Activated T-helper 2 cell treated with anti-CD3 and anti-CD28 coated beads, Interferon-gamma antibody, Interleukin-2, Interleukin-4, amounts not matched to agents 10 μg/mL and 5 μg/mL and 100 μg/mL, durations not matched to agents 14 hours and 24 hours and 36 hours (primary cell): ENCODE measurements at regions not wholly inside any gene's neighbourhood (a gene's known extent, or its start where the extent isn't known, plus 50 kb on each side); places are given as distances from the start of the nearest gene placed in this dataset.

Source experiments
- DNase-seq: peaks from one replicate; pipeline ENCODE4 v3.0.0; 2021; ENCODE audit warnings: low spot score
- H3K27ac Mint-ChIP-seq: one replicate; pipeline ENCODE4 v1.8.0; 2021; ENCODE audit warnings: mixed read lengths
- H3K27me3 Mint-ChIP-seq: one replicate; pipeline ENCODE4 v1.8.0; 2021; ENCODE audit warnings: low read depth, mixed read lengths
- H3K36me3 Mint-ChIP-seq: one replicate; pipeline ENCODE4 v1.8.0; 2021; ENCODE audit warnings: low read depth, mixed read lengths
- H3K4me1 Mint-ChIP-seq: one replicate; pipeline ENCODE4 v1.8.0; 2021; ENCODE audit warnings: low read depth, mixed read lengths
- H3K4me3 Mint-ChIP-seq: one replicate; pipeline ENCODE4 v1.8.0; 2021; ENCODE audit warnings: low read depth, mild to moderate bottlenecking, moderate library complexity, mixed read lengths
- H3K9me3 Mint-ChIP-seq: one replicate; pipeline ENCODE4 v1.8.0; 2021; ENCODE audit warnings: mixed read lengths
- intact Hi-C: fragments of 100-400 bp; cut with micrococcal nuclease; formaldehyde crosslinking; loops from one replicate; pipeline ENCODE4 v1.15.1; 2023

- no peak overlapping the region for H3K27ac Mint-ChIP-seq
- no peak overlapping the region for H3K4me3 Mint-ChIP-seq
- DNase-seq, result no peak
- H3K27me3 Mint-ChIP-seq, result no peaks in the 10 kb centered on the region
- H3K36me3 Mint-ChIP-seq, result no peaks in the 10 kb centered on the region
- H3K9me3 Mint-ChIP-seq, result peaks cover 11% of the 10 kb centered on the region
- intact Hi-C loops, result no loop called here
- H3K4me1 Mint-ChIP-seq, result no peaks in the 10 kb centered on the region
Measured at GRCh38 chr16:65224994-65225393, 103.1 kb upstream of the CDH11 start.

- Mint-ChIP-seq H3K4me1 (no peaks in the 10 kb centered on the region), H3K36me3 (no peaks in the 10 kb centered on the region), H3K9me3 (peaks cover 11% of the 10 kb centered on the region), H3K27ac (no peak overlapping the region), H3K4me3 (no peak overlapping the region), H3K27me3 (no peaks in the 10 kb centered on the region)
- intact Hi-C loops, result no loop called here
- no peak for DNase-seq
Measured at GRCh38 chr16:65224471-65224870, 102.6 kb upstream of the CDH11 start.

GRCh38 chr16:65223335-65223734 is 101.5 kb upstream of the CDH11 start:
- Mint-ChIP-seq H3K27ac (no peak overlapping the region), H3K4me1 (no peaks in the 10 kb centered on the region), H3K9me3 (peaks cover 4% of the 10 kb centered on the region), H3K36me3 (no peaks in the 10 kb centered on the region), H3K4me3 (no peak overlapping the region), H3K27me3 (no peaks in the 10 kb centered on the region)
- DNase-seq, result no peak
- intact Hi-C loops, result no loop called here

GRCh38 chr16:65222536-65222935 is 100.7 kb upstream of the CDH11 start:
- no peak overlapping the region for H3K27ac Mint-ChIP-seq
- H3K4me3 Mint-ChIP-seq, result no peak overlapping the region

GRCh38 chr16:65222049-65222448 is 100.2 kb upstream of the CDH11 start:
- no peaks in the 10 kb centered on the region for H3K27me3 Mint-ChIP-seq
- H3K36me3 Mint-ChIP-seq, result no peaks in the 10 kb centered on the region
- H3K4me1 Mint-ChIP-seq, result no peaks in the 10 kb centered on the region
- no peaks in the 10 kb centered on the region for H3K9me3 Mint-ChIP-seq
- H3K4me3 Mint-ChIP-seq, result no peak overlapping the region
- no peak for DNase-seq
- intact Hi-C loops, result no loop called here
- H3K27ac Mint-ChIP-seq, result no peak overlapping the region

More at GRCh38 chr16:65222536-65222935, 100.7 kb upstream of the CDH11 start:
- Mint-ChIP-seq H3K36me3 (no peaks in the 10 kb centered on the region), H3K27me3 (no peaks in the 10 kb centered on the region), H3K4me1 (no peaks in the 10 kb centered on the region), H3K9me3 (no peaks in the 10 kb centered on the region)
- no peak for DNase-seq
- intact Hi-C loops, result no loop called here

DNA sequence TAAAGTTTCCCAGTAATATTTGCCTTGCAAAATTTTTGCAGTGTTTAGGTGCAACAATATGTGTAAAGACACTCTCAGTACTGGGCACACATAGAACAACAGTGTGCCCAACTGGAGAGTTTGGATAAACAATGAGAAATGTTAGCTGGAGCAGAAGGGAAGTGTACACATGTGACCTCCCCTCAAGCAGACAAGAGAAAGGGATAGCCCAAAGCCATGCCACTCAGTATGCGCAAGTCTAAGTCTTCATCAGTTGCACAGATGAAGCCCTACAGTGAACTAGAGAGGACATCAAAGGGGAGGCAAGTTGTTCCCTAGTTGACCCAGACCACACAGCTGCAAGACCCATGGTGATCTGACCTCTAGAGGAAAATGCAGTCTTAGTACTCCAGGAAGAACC is 97.9 kb upstream of the CDH11 start:
- Mint-ChIP-seq H3K36me3 (no peaks in the 10 kb centered on the region), H3K27me3 (no peaks in the 10 kb centered on the region), H3K4me1 (no peaks in the 10 kb centered on the region), H3K27ac (no peak overlapping the region), H3K4me3 (no peak overlapping the region), H3K9me3 (peaks cover 5% of the 10 kb centered on the region)
- intact Hi-C loops, result no loop called here
- DNase-seq, result no peak

DNA sequence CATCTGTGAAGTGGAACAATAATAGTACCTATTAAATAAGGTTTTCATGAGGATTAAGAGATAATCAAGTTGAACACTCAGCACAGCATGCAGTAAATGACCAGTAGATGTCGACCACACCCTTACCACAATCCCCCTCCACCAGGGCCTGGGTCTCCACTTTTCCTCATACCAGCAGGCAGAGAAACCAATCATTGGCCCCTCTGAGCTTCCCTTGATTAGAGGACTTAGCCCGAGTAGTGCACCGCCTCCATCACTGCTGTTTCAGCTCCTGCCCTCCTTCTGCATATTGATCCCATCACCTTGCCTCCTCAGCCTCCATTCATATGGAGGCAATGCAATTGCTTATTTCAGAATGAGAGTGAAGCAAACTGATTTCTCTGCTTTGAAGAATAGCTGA is 96.5 kb upstream of the CDH11 start:
- Mint-ChIP-seq H3K27ac (no peak overlapping the region), H3K27me3 (no peaks in the 10 kb centered on the region), H3K36me3 (no peaks in the 10 kb centered on the region), H3K4me3 (no peak overlapping the region), H3K9me3 (peaks cover 5% of the 10 kb centered on the region), H3K4me1 (no peaks in the 10 kb centered on the region)
- intact Hi-C loops, result no loop called here
- DNase-seq, result no peak

- Mint-ChIP-seq H3K27ac (no peak overlapping the region), H3K9me3 (peaks cover 5% of the 10 kb centered on the region), H3K4me3 (no peak overlapping the region), H3K36me3 (no peaks in the 10 kb centered on the region), H3K27me3 (no peaks in the 10 kb centered on the region), H3K4me1 (no peaks in the 10 kb centered on the region)
- no peak for DNase-seq
- intact Hi-C loops, result no loop called here
Measured at GRCh38 chr16:65213866-65214595, 92.2 kb upstream of the CDH11 start.

DNA sequence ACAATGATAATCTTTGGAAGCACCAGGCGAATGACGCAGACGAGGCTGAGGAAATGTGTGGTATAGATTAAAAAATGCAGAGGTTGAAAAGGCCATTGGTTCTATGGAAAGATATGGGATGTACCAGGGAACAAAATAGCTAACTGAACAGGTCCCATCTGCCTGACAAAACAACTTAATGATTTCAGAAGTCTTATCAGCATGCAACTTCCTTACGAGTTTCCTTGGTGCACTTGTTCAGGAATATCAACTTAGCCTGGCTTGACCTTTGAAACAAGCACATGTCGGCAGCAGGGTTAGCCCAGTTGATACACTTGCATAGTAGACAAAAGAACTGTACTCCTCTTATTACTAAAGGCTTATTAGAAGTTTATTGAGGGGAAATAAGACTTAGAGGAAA is 90.9 kb upstream of the CDH11 start:
- H3K27me3 Mint-ChIP-seq, result no peaks in the 10 kb centered on the region
- no peak for DNase-seq
- peaks cover 5% of the 10 kb centered on the region for H3K9me3 Mint-ChIP-seq
- H3K27ac Mint-ChIP-seq, result no peak overlapping the region
- no peaks in the 10 kb centered on the region for H3K36me3 Mint-ChIP-seq
- H3K4me1 Mint-ChIP-seq, result no peaks in the 10 kb centered on the region
- no peak overlapping the region for H3K4me3 Mint-ChIP-seq
- intact Hi-C loops, result no loop called here

DNA sequence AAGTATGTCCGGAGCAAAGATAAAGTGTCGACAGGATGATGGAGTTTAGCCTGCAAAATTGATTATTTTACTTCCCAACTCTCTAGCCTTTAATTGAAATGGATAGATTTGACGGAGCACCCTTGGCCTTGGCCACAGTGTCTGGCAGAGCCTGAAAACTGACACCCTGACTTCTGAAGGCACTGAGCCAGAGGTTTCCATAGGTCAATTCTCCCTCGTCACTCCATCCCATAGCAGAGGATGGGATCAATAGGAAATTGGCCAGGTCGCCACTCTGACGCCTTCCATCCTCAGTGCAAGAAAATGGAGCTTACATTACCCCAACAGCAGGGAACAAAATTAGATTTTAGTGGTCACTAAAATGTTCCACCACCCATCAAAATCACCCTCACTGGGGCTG is 90.4 kb upstream of the CDH11 start:
- no peaks in the 10 kb centered on the region for H3K4me1 Mint-ChIP-seq
- H3K9me3 Mint-ChIP-seq, result peaks cover 5% of the 10 kb centered on the region
- no peak for DNase-seq
- intact Hi-C loops, result no loop called here
- H3K27me3 Mint-ChIP-seq, result no peaks in the 10 kb centered on the region
- no peak overlapping the region for H3K4me3 Mint-ChIP-seq
- H3K36me3 Mint-ChIP-seq, result no peaks in the 10 kb centered on the region
- no peak overlapping the region for H3K27ac Mint-ChIP-seq

GRCh38 chr16:65202461-65202860 is 80.6 kb upstream of the CDH11 start:
- intact Hi-C loops, result no loop called here

GRCh38 chr16:65201511-65201910 is 79.6 kb upstream of the CDH11 start:
- intact Hi-C loops, result no loop called here
- Mint-ChIP-seq H3K4me3 (no peak overlapping the region), H3K27me3 (no peaks in the 10 kb centered on the region), H3K36me3 (no peaks in the 10 kb centered on the region), H3K9me3 (peaks cover 33% of the 10 kb centered on the region), H3K4me1 (no peaks in the 10 kb centered on the region), H3K27ac (no peak overlapping the region)
- DNase-seq, result no peak

More at GRCh38 chr16:65202461-65202860, 80.6 kb upstream of the CDH11 start:
- Mint-ChIP-seq H3K4me3 (no peak overlapping the region), H3K27me3 (no peaks in the 10 kb centered on the region), H3K27ac (no peak overlapping the region), H3K4me1 (no peaks in the 10 kb centered on the region), H3K9me3 (peaks cover 36% of the 10 kb centered on the region), H3K36me3 (no peaks in the 10 kb centered on the region)
- no peak for DNase-seq

GRCh38 chr16:65200857-65201256 is 79.0 kb upstream of the CDH11 start:
- intact Hi-C loops, result no loop called here
- Mint-ChIP-seq H3K27ac (no peak overlapping the region), H3K9me3 (peaks cover 31% of the 10 kb centered on the region), H3K27me3 (no peaks in the 10 kb centered on the region), H3K4me1 (no peaks in the 10 kb centered on the region), H3K4me3 (no peak overlapping the region), H3K36me3 (no peaks in the 10 kb centered on the region)
- no peak for DNase-seq
